GM21526 (cell line): ENCODE measurements at regions not wholly inside any gene's neighbourhood (a gene's known extent, or its start where the extent isn't known, plus 50 kb on each side); places are given as distances from the start of the nearest gene placed in this dataset.

Experiments
- ATAC-seq: cut with Tn5 transposase; IDR thresholded peaks from one replicate; pipeline ENCODE4 v1.9.1; 2021; ENCODE audit warnings: moderate library complexity; ENCODE audit not compliant: unreplicated experiment, low FRiP score

- no peak for ATAC-seq
These were observed 234.8 kb upstream of the FMN2 start for GRCh38 chr1:239856924-239857323.

- no peak for ATAC-seq
These were observed 233.6 kb upstream of the FMN2 start for GRCh38 chr1:239858057-239858456.

- ATAC-seq = no peak
These were observed 233.2 kb upstream of the FMN2 start for GRCh38 chr1:239858529-239858928.

GRCh38 chr1:239861985-239862384 lies 229.7 kb upstream of the FMN2 start:
- ATAC-seq = no peak

- no peak for ATAC-seq
These were observed 223.4 kb upstream of the FMN2 start for GRCh38 chr1:239868058-239868832.

GRCh38 chr1:239870194-239870593 lies 221.5 kb upstream of the FMN2 start:
- ATAC-seq = no peak

GRCh38 chr1:239872626-239873025 lies 219.1 kb upstream of the FMN2 start:
- no peak for ATAC-seq

- no peak for ATAC-seq
These were observed 216.9 kb upstream of the FMN2 start for GRCh38 chr1:239874831-239875230.

GRCh38 chr1:239879321-239880170 lies 212.1 kb upstream of the FMN2 start:
- no peak for ATAC-seq

GRCh38 chr1:239882967-239883366 lies 208.7 kb upstream of the FMN2 start:
- no peak for ATAC-seq

GRCh38 chr1:239884796-239885195 lies 206.9 kb upstream of the FMN2 start:
- ATAC-seq = no peak

GRCh38 chr1:239886266-239886665 lies 205.4 kb upstream of the FMN2 start:
- ATAC-seq = no peak

GRCh38 chr1:239888639-239889038 lies 203.0 kb upstream of the FMN2 start:
- no peak for ATAC-seq

GRCh38 chr1:239891621-239892358 lies 199.9 kb upstream of the FMN2 start:
- ATAC-seq = no peak

- no peak for ATAC-seq
These were observed 199.1 kb upstream of the FMN2 start for GRCh38 chr1:239892602-239893001.

GRCh38 chr1:239893127-239893731 lies 198.5 kb upstream of the FMN2 start:
- ATAC-seq = no peak

GRCh38 chr1:239896569-239896968 lies 195.1 kb upstream of the FMN2 start:
- no peak for ATAC-seq

- no peak for ATAC-seq
These were observed 194.7 kb upstream of the FMN2 start for GRCh38 chr1:239896980-239897379.

GRCh38 chr1:239897458-239897857 lies 194.2 kb upstream of the FMN2 start:
- ATAC-seq = no peak

GRCh38 chr1:239898062-239898730 lies 193.5 kb upstream of the FMN2 start:
- ATAC-seq = peak; percentile 97
